GM23338 (cell line): ENCODE measurements at regions not wholly inside any gene's neighbourhood (a gene's known extent, or its start where the extent isn't known, plus 50 kb on each side); places are given as distances from the start of the nearest gene placed in this dataset.

ENCODE experiments used
- ATAC-seq: fragments of 200-7000 bp; cut with Tn5 transposase; 3 replicates; pipeline ENCODE4 v1.9.1; 2020
- DNase-seq: peaks from one replicate; pipeline ENCODE4 v3.0.0-alpha.2; 2015; ENCODE audit warnings: low spot score
- H2AFZ ChIP-seq: fragments of 200-600 bp; sonication (generic); 2 replicates; pipeline ENCODE4 v1.8.0; 2016; ENCODE audit warnings: antibody characterized with exemption, mild to moderate bottlenecking, moderate library complexity
- H3F3A ChIP-seq: fragments of 200-600 bp; sonication (generic); replicated peaks from 2 replicates; pipeline ENCODE4 v1.8.0; 2017; ENCODE audit warnings: antibody characterized with exemption, mixed run types, low read depth
- H3K27ac ChIP-seq: fragments of 200-600 bp; sonication (generic); 2 replicates; pipeline ENCODE4 v1.6.1; 2016; ENCODE audit warnings: low read depth
- H3K27me3 ChIP-seq: fragments of 200-600 bp; sonication (generic); 2 replicates; pipeline ENCODE4 v1.8.0; 2016; ENCODE audit warnings: mild to moderate bottlenecking, mixed run types, moderate library complexity; ENCODE audit not compliant: insufficient read depth
- H3K36me3 ChIP-seq: fragments of 200-600 bp; sonication (generic); 2 replicates; pipeline ENCODE4 v1.8.0; 2016; ENCODE audit warnings: mild to moderate bottlenecking; ENCODE audit not compliant: insufficient read depth
- H3K4me1 ChIP-seq: fragments of 200-600 bp; sonication (generic); 2 replicates; pipeline ENCODE4 v1.8.0; 2016; ENCODE audit warnings: mild to moderate bottlenecking, moderate library complexity; ENCODE audit not compliant: insufficient read depth
- H3K4me2 ChIP-seq: fragments of 200-600 bp; sonication (generic); 2 replicates; pipeline ENCODE4 v1.7.1; 2017; ENCODE audit warnings: mixed run types
- H3K4me3 ChIP-seq: fragments of 200-600 bp; sonication (generic); 2 replicates; pipeline ENCODE4 v1.6.1; 2016; ENCODE audit warnings: mixed run types
- H3K79me2 ChIP-seq: fragments of 200-600 bp; sonication (generic); replicated peaks from 2 replicates; pipeline ENCODE4 v1.8.0; 2017; ENCODE audit warnings: mild to moderate bottlenecking; ENCODE audit not compliant: insufficient read depth
- H3K9me2 ChIP-seq: fragments of 200-600 bp; sonication (generic); 2 replicates; pipeline ENCODE4 v1.8.0; 2017; ENCODE audit not compliant: insufficient read depth
- H4K20me1 ChIP-seq: fragments of 200-600 bp; sonication (generic); replicated peaks from 2 replicates; pipeline ENCODE4 v1.8.0; 2017; ENCODE audit warnings: mild to moderate bottlenecking; ENCODE audit not compliant: insufficient read depth
- H3K27ac Mint-ChIP-seq: 2 replicates; pipeline ENCODE4 v1.8.0; 2020; ENCODE audit warnings: inconsistent platforms, mild to moderate bottlenecking, moderate library complexity, mixed read lengths
- H3K27me3 Mint-ChIP-seq: 3 replicates; pipeline ENCODE4 v1.8.0; 2022; ENCODE audit warnings: low read depth, mild to moderate bottlenecking, moderate library complexity, mixed read lengths, inconsistent platforms; ENCODE audit not compliant: insufficient read depth, poor library complexity
- H3K36me3 Mint-ChIP-seq: 3 replicates; pipeline ENCODE4 v1.8.0; 2021; ENCODE audit warnings: low read depth, mild to moderate bottlenecking, inconsistent platforms, moderate library complexity, mixed read lengths
- H3K4me1 Mint-ChIP-seq: 3 replicates; pipeline ENCODE4 v1.8.0; 2020; ENCODE audit warnings: mild to moderate bottlenecking, inconsistent platforms, mixed read lengths
- H3K4me3 Mint-ChIP-seq: 3 replicates; pipeline ENCODE4 v1.8.0; 2021; ENCODE audit warnings: moderate library complexity, mild to moderate bottlenecking, inconsistent platforms, mixed read lengths
- H3K9me3 Mint-ChIP-seq: 3 replicates; pipeline ENCODE4 v1.8.0; 2020; ENCODE audit warnings: moderate library complexity, mild to moderate bottlenecking, inconsistent platforms, mixed read lengths
- CREB1 ChIP-seq: fragments of 250-450 bp; sonication (Bioruptor Pico); IDR thresholded peaks from 2 replicates; pipeline ENCODE4 v1.5.0; 2020; ENCODE audit warnings: low read depth, mild to moderate bottlenecking, moderate library complexity
- CTCF ChIP-seq, 2 experiments: fragments of 200-600 bp in 1 of 2; sonication (generic) in 1 of 2; conservative IDR thresholded peaks; 2 replicates each; pipeline versions ENCODE4 v1.5.1 to v1.6.1; 2016 to 2017; ENCODE audit warnings: antibody characterized with exemption in 2 of 2, low read depth in 2 of 2, mild to moderate bottlenecking in 2 of 2, moderate library complexity in 1 of 2
- ETS1 ChIP-seq: IDR thresholded peaks from 2 replicates; pipeline ENCODE4 v1.6.1; 2016; ENCODE audit warnings: antibody characterized with exemption
- EZH2phosphoT487 ChIP-seq: fragments of 200-600 bp; sonication (generic); IDR thresholded peaks from one replicate; pipeline ENCODE4 v1.8.1; 2018; ENCODE audit warnings: antibody characterized with exemption; ENCODE audit not compliant: unreplicated experiment
- NANOG ChIP-seq: IDR thresholded peaks from 2 replicates; pipeline ENCODE4 v1.6.1; 2016; ENCODE audit warnings: antibody characterized with exemption, borderline replicate concordance
- POLR2AphosphoS5 ChIP-seq: IDR thresholded peaks from 2 replicates; pipeline ENCODE4 v1.6.1; 2016; ENCODE audit warnings: antibody characterized with exemption, low read depth
- ZNF114 ChIP-seq: fragments of 250-450 bp; sonication (Bioruptor Pico); IDR thresholded peaks from 2 replicates; pipeline ENCODE4 v1.5.0; 2020; ENCODE audit warnings: mild to moderate bottlenecking, moderate library complexity
- ZNF331 ChIP-seq: fragments of 250-450 bp; sonication (Bioruptor Pico); IDR thresholded peaks from 2 replicates; pipeline ENCODE4 v1.5.0; 2020; ENCODE audit warnings: low read depth, mild to moderate bottlenecking, moderate library complexity

GRCh38 chr2:5504756-5505155 is 187.4 kb upstream of the SOX11 start:
- DNase-seq (no peak), ATAC-seq (no peak)
- no peak overlapping the region for H2AFZ ChIP-seq
- Mint-ChIP-seq H3K36me3 (peaks cover 7% of the 10 kb centered on the region; the same call in 1 of the 3 replicates), H3K9me3 (peaks cover 53% of the 10 kb centered on the region), H3K27ac (no peak overlapping the region), H3K4me3 (no peak overlapping the region), H3K27me3 (peaks cover 1% of the 10 kb centered on the region), H3K4me1 (peaks cover 9% of the 10 kb centered on the region; the same call in 1 of the 3 replicates)
- no peaks in the 10 kb centered on the region for H3F3A ChIP-seq
- H3K9me2 ChIP-seq = 0 out of 2 replicates have a peak, but pooled peaks cover 4% of the 10 kb centered on the region
- H3K4me1 ChIP-seq = no peaks in the 10 kb centered on the region
- TF ChIP-seq ZNF331 (CRISPR knock-in tag) = no peak
- no peak for TF ChIP-seq CREB1 (CRISPR knock-in tag)
- TF ChIP-seq CTCF (conservative IDR thresholded peaks at IDR 0.05; ENCODE audit: low read depth in 2 of 2) = no peak
- peaks cover 1% of the 10 kb centered on the region; the same call in 1 of the 2 replicates for H3K36me3 ChIP-seq
- no peaks in the 10 kb centered on the region for H3K79me2 ChIP-seq
- no peak overlapping the region for H3K4me3 ChIP-seq
- no peak overlapping the region for H3K4me2 ChIP-seq
- no peaks in the 10 kb centered on the region for H3K27me3 ChIP-seq
- H3K27ac ChIP-seq = no peak overlapping the region
- no peaks in the 10 kb centered on the region for H4K20me1 ChIP-seq

GRCh38 chr2:5507367-5507766 is 184.8 kb upstream of the SOX11 start:
- Histone ChIP-seq H3K79me2 (no peaks in the 10 kb centered on the region), H3K9me2 (0 out of 2 replicates have a peak, but pooled peaks cover 4% of the 10 kb centered on the region), H3K36me3 (no peaks in the 10 kb centered on the region), H3K27ac (no peak overlapping the region), H2AFZ (peak overlapping the region; percentile 47; the same call in 1 of the 2 replicates), H3K27me3 (no peaks in the 10 kb centered on the region), H3K4me2 (no peak overlapping the region), H4K20me1 (no peaks in the 10 kb centered on the region), H3F3A (no peaks in the 10 kb centered on the region), H3K4me1 (no peaks in the 10 kb centered on the region), H3K4me3 (no peak overlapping the region)
- Mint-ChIP-seq H3K4me3 (no peak overlapping the region), H3K27ac (no peak overlapping the region), H3K9me3 (peaks cover 32% of the 10 kb centered on the region), H3K36me3 (no peaks in the 10 kb centered on the region), H3K27me3 (peaks cover 1% of the 10 kb centered on the region), H3K4me1 (peaks cover 9% of the 10 kb centered on the region; the same call in 1 of the 3 replicates)
- ATAC-seq = peak; percentile 43
- TF ChIP-seq CTCF (conservative IDR thresholded peaks at IDR 0.05; ENCODE audit: low read depth in 2 of 2) = no peak
- DNase-seq = no peak

- H3K4me2 ChIP-seq = no peak overlapping the region
- Mint-ChIP-seq H3K9me3 (peaks cover 20% of the 10 kb centered on the region), H3K27ac (no peak overlapping the region), H3K27me3 (peaks cover 1% of the 10 kb centered on the region), H3K4me1 (peaks cover 9% of the 10 kb centered on the region; the same call in 1 of the 3 replicates), H3K36me3 (no peaks in the 10 kb centered on the region), H3K4me3 (no peak overlapping the region)
- no peaks in the 10 kb centered on the region for H3K27me3 ChIP-seq
- H3F3A ChIP-seq = no peaks in the 10 kb centered on the region
- H3K79me2 ChIP-seq = no peaks in the 10 kb centered on the region
- ATAC-seq = no peak
- H2AFZ ChIP-seq = no peak overlapping the region
- H4K20me1 ChIP-seq = no peaks in the 10 kb centered on the region
- no peak for DNase-seq
- no peaks in the 10 kb centered on the region for H3K4me1 ChIP-seq
- no peak overlapping the region for H3K4me3 ChIP-seq
- no peaks in the 10 kb centered on the region for H3K9me2 ChIP-seq
- no peaks in the 10 kb centered on the region for H3K36me3 ChIP-seq
- H3K27ac ChIP-seq = no peak overlapping the region
- TF ChIP-seq ZNF331 (CRISPR knock-in tag) = no peak
- TF ChIP-seq ZNF114 (CRISPR knock-in tag) = no peak
- TF ChIP-seq ETS1 = no peak
- TF ChIP-seq NANOG = no peak
- TF ChIP-seq POLR2AphosphoS5 = no peak
- no peak for TF ChIP-seq EZH2phosphoT487
Observed at GRCh38 chr2:5509362-5509761, 182.8 kb upstream of the SOX11 start.
